ENCODE measurements at regions not wholly inside any gene's neighbourhood (a gene's known extent, or its start where the extent isn't known, plus 50 kb on each side); places are given as distances from the start of the nearest gene placed in this dataset.

DNA sequence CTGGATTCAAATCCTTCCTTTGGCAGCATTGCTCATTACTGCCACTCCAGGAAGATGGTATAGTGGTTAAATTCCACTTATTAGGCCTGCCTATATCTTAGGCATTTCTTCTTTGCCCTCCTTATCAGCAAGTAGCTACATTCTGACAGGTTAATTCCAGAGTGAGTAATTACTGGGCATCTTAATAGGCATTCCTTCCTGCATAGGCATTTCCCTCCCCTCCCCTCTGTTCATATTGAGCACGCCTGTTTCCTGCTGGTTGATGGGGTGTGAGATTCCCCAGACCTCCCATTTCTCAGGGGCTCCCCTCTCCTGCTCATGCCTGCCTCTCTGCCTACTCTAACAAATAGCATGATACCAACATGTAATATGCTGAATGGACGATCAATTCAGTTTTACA lies 305.9 kb downstream of the CYLC2 start:
- TF ChIP-seq EZH2 (IDR thresholded peaks at IDR 0.05; ENCODE audit: borderline replicate concordance, low read depth, low read length, severe bottlenecking): no peak
- TF ChIP-seq, protein P1, sequence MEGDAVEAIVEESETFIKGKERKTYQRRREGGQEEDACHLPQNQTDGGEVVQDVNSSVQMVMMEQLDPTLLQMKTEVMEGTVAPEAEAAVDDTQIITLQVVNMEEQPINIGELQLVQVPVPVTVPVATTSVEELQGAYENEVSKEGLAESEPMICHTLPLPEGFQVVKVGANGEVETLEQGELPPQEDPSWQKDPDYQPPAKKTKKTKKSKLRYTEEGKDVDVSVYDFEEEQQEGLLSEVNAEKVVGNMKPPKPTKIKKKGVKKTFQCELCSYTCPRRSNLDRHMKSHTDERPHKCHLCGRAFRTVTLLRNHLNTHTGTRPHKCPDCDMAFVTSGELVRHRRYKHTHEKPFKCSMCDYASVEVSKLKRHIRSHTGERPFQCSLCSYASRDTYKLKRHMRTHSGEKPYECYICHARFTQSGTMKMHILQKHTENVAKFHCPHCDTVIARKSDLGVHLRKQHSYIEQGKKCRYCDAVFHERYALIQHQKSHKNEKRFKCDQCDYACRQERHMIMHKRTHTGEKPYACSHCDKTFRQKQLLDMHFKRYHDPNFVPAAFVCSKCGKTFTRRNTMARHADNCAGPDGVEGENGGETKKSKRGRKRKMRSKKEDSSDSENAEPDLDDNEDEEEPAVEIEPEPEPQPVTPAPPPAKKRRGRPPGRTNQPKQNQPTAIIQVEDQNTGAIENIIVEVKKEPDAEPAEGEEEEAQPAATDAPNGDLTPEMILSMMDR (IDR thresholded peaks at IDR 0.05; ENCODE audit: extremely low read depth in 1 of 2, insufficient read depth in 1 of 2, low read depth in 1 of 2, low read length in 2 of 2): no peak
- TF ChIP-seq POLR2AphosphoS5 (IDR thresholded peaks at IDR 0.05; ENCODE audit: insufficient read depth, low read depth, low read length): no peak
- TF ChIP-seq POLR2A (IDR thresholded peaks at IDR 0.05; ENCODE audit: low read depth, low read length): no peak
- no peak for TF ChIP-seq GATA2 (IDR thresholded peaks at IDR 0.05; ENCODE audit: insufficient read depth, insufficient read length, low read depth, low read length)
- no peak for TF ChIP-seq MYC (IDR thresholded peaks at IDR 0.05; ENCODE audit: low read depth, low read length)
- TF ChIP-seq, protein P2, sequence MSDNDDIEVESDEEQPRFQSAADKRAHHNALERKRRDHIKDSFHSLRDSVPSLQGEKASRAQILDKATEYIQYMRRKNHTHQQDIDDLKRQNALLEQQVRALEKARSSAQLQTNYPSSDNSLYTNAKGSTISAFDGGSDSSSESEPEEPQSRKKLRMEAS (IDR thresholded peaks at IDR 0.05; ENCODE audit: insufficient read depth, insufficient read length): no peak
- TF ChIP-seq JUN (IDR thresholded peaks at IDR 0.05; ENCODE audit: borderline replicate concordance, insufficient read depth, insufficient read length, low read depth): no peak
